ENCODE measurements at regions not wholly inside any gene's neighbourhood (a gene's known extent, or its start where the extent isn't known, plus 50 kb on each side); places are given as distances from the start of the nearest gene placed in this dataset.
"Not testable (repeated sequence)": the region's sequence is repeated elsewhere in the genome, so short reads cannot be mapped to it uniquely, and the experiment has no call there.

DNA sequence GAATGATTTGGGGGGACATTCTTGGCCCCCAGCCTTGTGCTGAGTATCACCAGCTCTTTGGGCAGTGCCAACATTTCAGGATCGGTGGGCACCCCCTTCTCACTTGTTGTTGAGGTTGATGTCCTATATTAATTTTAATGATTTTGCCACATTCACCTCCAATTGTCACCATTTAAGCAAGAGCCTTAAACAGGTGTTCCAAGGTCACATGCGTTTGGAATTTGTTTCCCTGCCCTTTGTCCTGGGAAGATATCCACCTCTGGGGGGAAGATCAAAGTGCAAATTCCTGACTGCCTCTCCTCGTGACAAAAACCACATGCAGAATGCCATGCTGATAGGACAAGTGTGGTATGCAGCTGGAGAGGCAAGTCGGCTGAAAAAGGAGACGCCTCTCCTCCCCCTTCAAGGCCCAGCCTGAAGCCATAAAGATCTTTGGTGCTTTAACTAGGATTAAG, 72.5 kb upstream of the ID2 start:
- no peaks in the 10 kb centered on the region for H3K9me3 ChIP-seq (ENCODE audit: control insufficient read depth in 4 of 4, low read length in 3 of 4)
- DNase-seq (ENCODE audit: low spot score), result no peak
- H3K36me3 ChIP-seq (ENCODE audit: control insufficient read depth in 4 of 4, insufficient read depth in 3 of 4, low read depth in 1 of 4, low read length in 3 of 4), result no peaks in the 10 kb centered on the region
- no peaks in the 10 kb centered on the region for H3K27me3 ChIP-seq (ENCODE audit: control insufficient read depth in 4 of 4, insufficient read depth in 4 of 4, low read length in 3 of 4)
- TF ChIP-seq RAD21 (IDR thresholded peaks at IDR 0.05) (peak; percentile 69 to 70), HNF4A (conservative IDR thresholded peaks at IDR 0.05) (peak; percentile 100), GABPA (IDR thresholded peaks at IDR 0.05 in 1 of 2, conservative IDR thresholded peaks at IDR 0.05 in 1 of 2) (no peak), JUND (IDR thresholded peaks at IDR 0.05) (peak; percentile 34 to 83), FOXA1 (IDR thresholded peaks at IDR 0.05) (peak; percentile 74), NR2F2 (IDR thresholded peaks at IDR 0.05) (peak; percentile 84), EGR1 (IDR thresholded peaks at IDR 0.05; ENCODE audit: low read depth in 2 of 2) (peak in 1 of 2 donors; percentile 68), FOXA2 (IDR thresholded peaks at IDR 0.05) (peak; percentile 67), YY1 (IDR thresholded peaks at IDR 0.05) (peak; percentile 64), TAF1 (conservative IDR thresholded peaks at IDR 0.05) (no peak), SP1 (IDR thresholded peaks at IDR 0.05) (peak; percentile 89), HNF4G (IDR thresholded peaks at IDR 0.05) (peak; percentile 99), RXRA (IDR thresholded peaks at IDR 0.05) (peak; percentile 94 to 97)
- TF ChIP-seq, protein P1, sequence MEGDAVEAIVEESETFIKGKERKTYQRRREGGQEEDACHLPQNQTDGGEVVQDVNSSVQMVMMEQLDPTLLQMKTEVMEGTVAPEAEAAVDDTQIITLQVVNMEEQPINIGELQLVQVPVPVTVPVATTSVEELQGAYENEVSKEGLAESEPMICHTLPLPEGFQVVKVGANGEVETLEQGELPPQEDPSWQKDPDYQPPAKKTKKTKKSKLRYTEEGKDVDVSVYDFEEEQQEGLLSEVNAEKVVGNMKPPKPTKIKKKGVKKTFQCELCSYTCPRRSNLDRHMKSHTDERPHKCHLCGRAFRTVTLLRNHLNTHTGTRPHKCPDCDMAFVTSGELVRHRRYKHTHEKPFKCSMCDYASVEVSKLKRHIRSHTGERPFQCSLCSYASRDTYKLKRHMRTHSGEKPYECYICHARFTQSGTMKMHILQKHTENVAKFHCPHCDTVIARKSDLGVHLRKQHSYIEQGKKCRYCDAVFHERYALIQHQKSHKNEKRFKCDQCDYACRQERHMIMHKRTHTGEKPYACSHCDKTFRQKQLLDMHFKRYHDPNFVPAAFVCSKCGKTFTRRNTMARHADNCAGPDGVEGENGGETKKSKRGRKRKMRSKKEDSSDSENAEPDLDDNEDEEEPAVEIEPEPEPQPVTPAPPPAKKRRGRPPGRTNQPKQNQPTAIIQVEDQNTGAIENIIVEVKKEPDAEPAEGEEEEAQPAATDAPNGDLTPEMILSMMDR (IDR thresholded peaks at IDR 0.05; ENCODE audit: low read depth, low read length, missing input control), result no peak
- TF ChIP-seq, protein P2, sequence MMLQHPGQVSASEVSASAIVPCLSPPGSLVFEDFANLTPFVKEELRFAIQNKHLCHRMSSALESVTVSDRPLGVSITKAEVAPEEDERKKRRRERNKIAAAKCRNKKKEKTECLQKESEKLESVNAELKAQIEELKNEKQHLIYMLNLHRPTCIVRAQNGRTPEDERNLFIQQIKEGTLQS (IDR thresholded peaks at IDR 0.05), result no peak
- TF ChIP-seq, protein P3, sequence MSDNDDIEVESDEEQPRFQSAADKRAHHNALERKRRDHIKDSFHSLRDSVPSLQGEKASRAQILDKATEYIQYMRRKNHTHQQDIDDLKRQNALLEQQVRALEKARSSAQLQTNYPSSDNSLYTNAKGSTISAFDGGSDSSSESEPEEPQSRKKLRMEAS (IDR thresholded peaks at IDR 0.05), result peak; percentile 97
- TF ChIP-seq, protein P4, sequence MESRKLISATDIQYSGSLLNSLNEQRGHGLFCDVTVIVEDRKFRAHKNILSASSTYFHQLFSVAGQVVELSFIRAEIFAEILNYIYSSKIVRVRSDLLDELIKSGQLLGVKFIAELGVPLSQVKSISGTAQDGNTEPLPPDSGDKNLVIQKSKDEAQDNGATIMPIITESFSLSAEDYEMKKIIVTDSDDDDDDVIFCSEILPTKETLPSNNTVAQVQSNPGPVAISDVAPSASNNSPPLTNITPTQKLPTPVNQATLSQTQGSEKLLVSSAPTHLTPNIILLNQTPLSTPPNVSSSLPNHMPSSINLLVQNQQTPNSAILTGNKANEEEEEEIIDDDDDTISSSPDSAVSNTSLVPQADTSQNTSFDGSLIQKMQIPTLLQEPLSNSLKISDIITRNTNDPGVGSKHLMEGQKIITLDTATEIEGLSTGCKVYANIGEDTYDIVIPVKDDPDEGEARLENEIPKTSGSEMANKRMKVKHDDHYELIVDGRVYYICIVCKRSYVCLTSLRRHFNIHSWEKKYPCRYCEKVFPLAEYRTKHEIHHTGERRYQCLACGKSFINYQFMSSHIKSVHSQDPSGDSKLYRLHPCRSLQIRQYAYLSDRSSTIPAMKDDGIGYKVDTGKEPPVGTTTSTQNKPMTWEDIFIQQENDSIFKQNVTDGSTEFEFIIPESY (IDR thresholded peaks at IDR 0.05), result peak; percentile 84
- TF ChIP-seq, protein P5, sequence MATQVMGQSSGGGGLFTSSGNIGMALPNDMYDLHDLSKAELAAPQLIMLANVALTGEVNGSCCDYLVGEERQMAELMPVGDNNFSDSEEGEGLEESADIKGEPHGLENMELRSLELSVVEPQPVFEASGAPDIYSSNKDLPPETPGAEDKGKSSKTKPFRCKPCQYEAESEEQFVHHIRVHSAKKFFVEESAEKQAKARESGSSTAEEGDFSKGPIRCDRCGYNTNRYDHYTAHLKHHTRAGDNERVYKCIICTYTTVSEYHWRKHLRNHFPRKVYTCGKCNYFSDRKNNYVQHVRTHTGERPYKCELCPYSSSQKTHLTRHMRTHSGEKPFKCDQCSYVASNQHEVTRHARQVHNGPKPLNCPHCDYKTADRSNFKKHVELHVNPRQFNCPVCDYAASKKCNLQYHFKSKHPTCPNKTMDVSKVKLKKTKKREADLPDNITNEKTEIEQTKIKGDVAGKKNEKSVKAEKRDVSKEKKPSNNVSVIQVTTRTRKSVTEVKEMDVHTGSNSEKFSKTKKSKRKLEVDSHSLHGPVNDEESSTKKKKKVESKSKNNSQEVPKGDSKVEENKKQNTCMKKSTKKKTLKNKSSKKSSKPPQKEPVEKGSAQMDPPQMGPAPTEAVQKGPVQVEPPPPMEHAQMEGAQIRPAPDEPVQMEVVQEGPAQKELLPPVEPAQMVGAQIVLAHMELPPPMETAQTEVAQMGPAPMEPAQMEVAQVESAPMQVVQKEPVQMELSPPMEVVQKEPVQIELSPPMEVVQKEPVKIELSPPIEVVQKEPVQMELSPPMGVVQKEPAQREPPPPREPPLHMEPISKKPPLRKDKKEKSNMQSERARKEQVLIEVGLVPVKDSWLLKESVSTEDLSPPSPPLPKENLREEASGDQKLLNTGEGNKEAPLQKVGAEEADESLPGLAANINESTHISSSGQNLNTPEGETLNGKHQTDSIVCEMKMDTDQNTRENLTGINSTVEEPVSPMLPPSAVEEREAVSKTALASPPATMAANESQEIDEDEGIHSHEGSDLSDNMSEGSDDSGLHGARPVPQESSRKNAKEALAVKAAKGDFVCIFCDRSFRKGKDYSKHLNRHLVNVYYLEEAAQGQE (IDR thresholded peaks at IDR 0.05), result peak; percentile 60
- H3K27ac ChIP-seq (ENCODE audit: low read depth in 1 of 2, low read length in 2 of 2), result peak overlapping the region in 1 of 2 donors; percentile 14
- no peak overlapping the region for H3K4me3 ChIP-seq (ENCODE audit: low read depth in 1 of 3, low read length in 3 of 3)
- H3K4me1 ChIP-seq (ENCODE audit: control insufficient read depth in 4 of 4, insufficient read depth in 4 of 4, low read length in 3 of 4), result peaks cover 0 to 14% (median 9%) of the 10 kb centered on the region in 4 donors
- WGBS, result 30% methylated on average over 5 of the region's 5 CpGs
- no peak overlapping the region for H3K9ac ChIP-seq (ENCODE audit: low read depth in 1 of 2, low read length in 2 of 2)

DNA sequence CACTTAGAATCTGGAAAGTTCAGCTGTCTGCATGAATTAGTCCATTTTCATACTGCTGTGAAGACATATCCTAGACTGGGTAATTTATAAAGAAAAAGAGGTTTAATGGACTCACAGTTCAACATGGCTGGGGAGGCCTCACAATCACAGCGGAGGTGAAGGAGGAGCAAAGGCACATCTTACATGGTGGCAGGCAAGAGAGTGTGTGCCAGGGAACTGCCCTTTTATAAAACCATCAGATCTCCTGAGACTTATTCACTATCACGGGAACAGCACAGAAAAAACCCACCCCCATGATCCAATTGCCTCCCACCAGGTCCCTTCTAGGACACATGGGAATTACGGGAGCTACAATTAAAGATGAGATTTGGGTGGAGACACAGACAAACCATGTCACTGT, 71.1 kb upstream of the ID2 start:
- H3K4me1 ChIP-seq (ENCODE audit: control insufficient read depth in 4 of 4, insufficient read depth in 4 of 4, low read length in 3 of 4), result peaks cover 0 to 14% (median 9%) of the 10 kb centered on the region in 4 donors
- not testable (repeated sequence) for H3K27me3 ChIP-seq (ENCODE audit: control insufficient read depth in 4 of 4, insufficient read depth in 4 of 4, low read length in 3 of 4); H3K27ac ChIP-seq (ENCODE audit: low read depth in 1 of 2, low read length in 2 of 2); H3K9me3 ChIP-seq (ENCODE audit: control insufficient read depth in 4 of 4, low read length in 3 of 4); DNase-seq (ENCODE audit: low spot score); H3K36me3 ChIP-seq (ENCODE audit: control insufficient read depth in 4 of 4, insufficient read depth in 3 of 4, low read depth in 1 of 4, low read length in 3 of 4); H3K4me3 ChIP-seq (ENCODE audit: low read depth in 1 of 3, low read length in 3 of 3); H3K9ac ChIP-seq (ENCODE audit: low read depth in 1 of 2, low read length in 2 of 2)
- WGBS, result 66% methylated on average over 3 of the region's 3 CpGs
